ENCODE measurements at regions not wholly inside any gene's neighbourhood (a gene's known extent, or its start where the extent isn't known, plus 50 kb on each side); places are given as distances from the start of the nearest gene placed in this dataset.

- H3K9me3 Mint-ChIP-seq, result no peaks in the 10 kb centered on the region
- intact Hi-C loops (cut with micrococcal nuclease), result no loop called here
- H3K36me3 Mint-ChIP-seq (ENCODE audit: low read depth), result no peaks in the 10 kb centered on the region
- ChIA-PET POLR2A (no interaction called here), CTCF (interaction anchor here (1.0 kb wide), 1 partner anchor 22 kb away, joined by 4 read pairs; no protein-coding TSS in a partner anchor)
- no peak for ATAC-seq
- TF ChIP-seq CTCF (IDR thresholded peaks at IDR 0.05), result no peak
- no peak overlapping the region for H3K27ac Mint-ChIP-seq
- H3K4me3 Mint-ChIP-seq, result no peak overlapping the region
- DNase-seq, result no peak
- H3K4me1 Mint-ChIP-seq (ENCODE audit: low read depth), result peaks cover 4% of the 10 kb centered on the region
- peaks cover 10% of the 10 kb centered on the region for H3K27me3 Mint-ChIP-seq
Measured at GRCh38 chr9:85397005-85397404, 344.7 kb downstream of the AGTPBP1 start.

DNA sequence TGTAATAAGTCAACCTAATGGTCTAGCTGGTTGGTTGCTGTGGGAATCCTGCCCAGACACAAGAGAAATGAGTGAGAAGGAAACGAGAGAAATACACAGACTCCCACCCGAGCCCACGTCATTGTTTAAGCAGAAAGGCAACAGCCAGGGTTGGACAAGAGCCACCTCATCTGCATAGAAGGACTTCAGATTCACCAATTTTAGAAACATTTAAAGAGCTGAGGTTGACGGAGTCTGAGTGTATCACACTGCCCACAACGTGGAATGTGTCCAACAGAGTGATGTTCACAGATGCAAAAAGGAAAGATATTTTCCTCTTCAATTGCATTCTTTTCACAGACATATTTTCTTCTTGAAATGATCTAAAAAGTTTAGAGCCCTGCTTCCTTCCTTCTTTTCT, 349.5 kb downstream of the AGTPBP1 start:
- no peak for DNase-seq
- no peak for TF ChIP-seq CTCF (IDR thresholded peaks at IDR 0.05)
- CTCF ChIA-PET, result interaction anchor here (1.5 kb wide), 1 partner anchor 33 kb away, joined by 6 read pairs; no protein-coding TSS in a partner anchor
- peaks cover 11% of the 10 kb centered on the region for H3K27me3 Mint-ChIP-seq
- intact Hi-C loops (cut with micrococcal nuclease), result no loop called here
- H3K4me3 Mint-ChIP-seq, result no peak overlapping the region
- POLR2A ChIA-PET, result no interaction called here
- peaks cover 4% of the 10 kb centered on the region for H3K4me1 Mint-ChIP-seq (ENCODE audit: low read depth)
- H3K27ac Mint-ChIP-seq, result no peak overlapping the region
- no peaks in the 10 kb centered on the region for H3K36me3 Mint-ChIP-seq (ENCODE audit: low read depth)
- no peak for ATAC-seq
- H3K9me3 Mint-ChIP-seq, result no peaks in the 10 kb centered on the region

DNA sequence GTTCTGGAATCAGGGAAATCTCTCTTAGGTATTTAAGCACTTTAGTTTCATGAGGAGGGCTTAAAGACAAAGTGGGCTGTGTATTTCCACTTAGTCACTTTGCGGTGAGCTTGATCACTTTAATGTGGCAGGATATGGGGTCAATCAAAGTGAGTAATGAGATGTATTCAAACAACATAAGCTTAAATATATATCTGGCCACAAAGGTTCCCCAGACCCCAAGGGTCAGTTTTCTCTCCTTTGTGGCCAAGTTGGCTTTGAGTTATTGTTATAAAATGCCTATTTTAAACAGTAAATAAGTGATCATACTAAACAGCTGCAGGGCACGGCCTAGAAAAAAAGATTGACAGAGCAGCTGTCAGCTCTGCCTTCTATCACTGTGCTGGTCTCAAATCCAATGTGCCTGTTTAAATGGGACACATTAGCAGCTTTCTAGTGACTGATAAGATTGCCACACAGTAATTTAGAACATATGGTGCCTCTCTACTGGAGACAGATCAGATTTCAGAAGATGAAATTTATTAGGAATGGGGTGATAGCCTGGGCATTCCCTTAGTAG, 363.9 kb downstream of the AGTPBP1 start:
- peak; percentile 53 for DNase-seq
- H3K36me3 Mint-ChIP-seq (ENCODE audit: low read depth), result no peaks in the 10 kb centered on the region
- H3K4me3 Mint-ChIP-seq, result no peak overlapping the region
- CTCF ChIA-PET, result interaction anchor here (0.6 kb wide), 1 partner anchor 49 kb away, joined by 3 read pairs; no protein-coding TSS in a partner anchor
- H3K9me3 Mint-ChIP-seq, result no peaks in the 10 kb centered on the region
- no peak overlapping the region for H3K27ac Mint-ChIP-seq
- TF ChIP-seq CTCF (IDR thresholded peaks at IDR 0.05), result no peak
- peaks cover 16% of the 10 kb centered on the region for H3K27me3 Mint-ChIP-seq
- intact Hi-C loops (cut with micrococcal nuclease), result no loop called here
- POLR2A ChIA-PET, result no interaction called here
- peaks cover 11% of the 10 kb centered on the region for H3K4me1 Mint-ChIP-seq (ENCODE audit: low read depth)
- peak; percentile 65 for ATAC-seq

DNA sequence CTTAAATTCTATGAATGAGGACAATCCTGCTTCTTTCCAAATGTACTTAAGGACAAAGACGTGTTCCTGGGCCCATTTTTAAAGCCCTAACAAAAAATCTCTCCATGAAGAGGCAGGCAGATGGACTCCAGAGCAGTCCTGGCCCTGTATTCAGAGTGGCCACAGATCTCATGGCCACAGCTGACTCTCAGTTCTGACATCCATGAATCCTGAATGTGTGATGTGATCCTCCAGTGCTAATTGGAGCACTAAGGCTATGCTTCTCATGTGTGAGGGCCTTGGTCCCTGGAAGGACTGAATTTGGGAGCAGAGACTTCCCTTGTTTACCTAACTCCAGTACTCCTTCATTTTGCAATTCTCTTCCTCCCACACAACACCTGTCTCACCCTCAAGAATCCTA, 373.0 kb downstream of the AGTPBP1 start:
- Mint-ChIP-seq H3K27me3 (peaks cover 5% of the 10 kb centered on the region), H3K4me1 (ENCODE audit: low read depth) (no peaks in the 10 kb centered on the region), H3K36me3 (ENCODE audit: low read depth) (no peaks in the 10 kb centered on the region), H3K27ac (no peak overlapping the region), H3K9me3 (no peaks in the 10 kb centered on the region), H3K4me3 (no peak overlapping the region)
- ChIA-PET POLR2A (no interaction called here), CTCF (no interaction called here)
- no peak for DNase-seq
- no peak for TF ChIP-seq CTCF (IDR thresholded peaks at IDR 0.05)
- ATAC-seq, result no peak
- intact Hi-C loops (cut with micrococcal nuclease), result no loop called here

GRCh38 chr9:85359161-85359560, 382.6 kb downstream of the AGTPBP1 start:
- ATAC-seq, result no peak
- H3K36me3 Mint-ChIP-seq (ENCODE audit: low read depth), result no peaks in the 10 kb centered on the region
- peaks cover 3% of the 10 kb centered on the region for H3K27me3 Mint-ChIP-seq
- POLR2A ChIA-PET, result no interaction called here
- H3K4me3 Mint-ChIP-seq, result no peak overlapping the region
- DNase-seq, result no peak
- CTCF ChIA-PET, result interaction anchor here (1.2 kb wide), 1 partner anchor 66 kb away, joined by 4 read pairs; no protein-coding TSS in a partner anchor
- no peak overlapping the region for H3K27ac Mint-ChIP-seq
- intact Hi-C loops (cut with micrococcal nuclease), result no loop called here
- no peaks in the 10 kb centered on the region for H3K9me3 Mint-ChIP-seq
- no peak for TF ChIP-seq CTCF (IDR thresholded peaks at IDR 0.05)
- no peaks in the 10 kb centered on the region for H3K4me1 Mint-ChIP-seq (ENCODE audit: low read depth)
